Mesendoderm (in vitro differentiated cells): ENCODE measurements at regions not wholly inside any gene's neighbourhood (a gene's known extent, or its start where the extent isn't known, plus 50 kb on each side); places are given as distances from the start of the nearest gene placed in this dataset.

Source experiments
- DNase-seq: peaks from one replicate; pipeline ENCODE4 v3.0.0; 2013
- H2AK5ac ChIP-seq: 2 replicates; pipeline ENCODE4 v1.6.1; 2013; ENCODE audit warnings: low read length, inconsistent platforms
- H2BK120ac ChIP-seq: 2 replicates; pipeline ENCODE4 v1.6.1; 2013; ENCODE audit warnings: low read depth, mild to moderate bottlenecking, low read length, moderate library complexity, mixed read lengths
- H2BK15ac ChIP-seq: replicated peaks from 2 replicates; pipeline ENCODE4 v1.6.1; 2013; ENCODE audit warnings: low read depth, mild to moderate bottlenecking, moderate library complexity
- H2BK5ac ChIP-seq: 2 replicates; pipeline ENCODE4 v1.6.1; 2013; ENCODE audit warnings: low read length, inconsistent platforms
- H3K18ac ChIP-seq: 2 replicates; pipeline ENCODE4 v1.6.1; 2013; ENCODE audit warnings: mild to moderate bottlenecking, low read length, mixed read lengths
- H3K23ac ChIP-seq: one replicate; pipeline ENCODE4 v1.6.1; 2013; ENCODE audit warnings: low read length
- H3K27ac ChIP-seq: 2 replicates; pipeline ENCODE4 v1.5.1; 2013; ENCODE audit warnings: low read depth, mild to moderate bottlenecking, inconsistent platforms, low read length, moderate library complexity
- H3K27me3 ChIP-seq: 2 replicates; pipeline ENCODE4 v1.6.1; 2013; ENCODE audit warnings: low read length, control low read depth, mild to moderate bottlenecking, inconsistent platforms; ENCODE audit not compliant: insufficient read depth, poor library complexity
- H3K36me3 ChIP-seq: 2 replicates; pipeline ENCODE4 v1.6.1; 2013; ENCODE audit warnings: low read length, inconsistent platforms; ENCODE audit not compliant: control insufficient read depth, insufficient read depth
- H3K4ac ChIP-seq: one replicate; pipeline ENCODE4 v1.6.1; 2013; ENCODE audit warnings: low read depth, mild to moderate bottlenecking, low read length, moderate library complexity
- H3K4me1 ChIP-seq: 2 replicates; pipeline ENCODE4 v1.6.1; 2013; ENCODE audit warnings: low read depth, low read length, inconsistent platforms; ENCODE audit not compliant: control insufficient read depth
- H3K4me2 ChIP-seq: 2 replicates; pipeline ENCODE4 v1.6.1; 2013; ENCODE audit warnings: low read length
- H3K4me3 ChIP-seq: 2 replicates; pipeline ENCODE4 v1.5.1; 2013; ENCODE audit warnings: mild to moderate bottlenecking, low read length
- H3K56ac ChIP-seq: one replicate; pipeline ENCODE4 v1.6.1; 2013; ENCODE audit warnings: low read length
- H3K79me1 ChIP-seq: 2 replicates; pipeline ENCODE4 v1.6.1; 2013; ENCODE audit warnings: low read length, inconsistent platforms
- H3K79me2 ChIP-seq: 2 replicates; pipeline ENCODE4 v1.6.1; 2013; ENCODE audit warnings: mild to moderate bottlenecking, low read length; ENCODE audit not compliant: control insufficient read depth, insufficient read depth
- H3K9ac ChIP-seq: 2 replicates; pipeline ENCODE4 v1.6.1; 2013; ENCODE audit warnings: low read length, inconsistent platforms
- H4K5ac ChIP-seq: one replicate; pipeline ENCODE4 v1.6.1; 2013; ENCODE audit warnings: low read length
- H4K8ac ChIP-seq: one replicate; pipeline ENCODE4 v1.6.1; 2013; ENCODE audit warnings: low read depth, mild to moderate bottlenecking, control low read depth, low read length, moderate library complexity
- whole genome bisulfite sequencing: extraction: QIAGEN DNeasy Blood & Tissue Kit; methylation state at CpG from one replicate; pipeline ENCODE4 v1.1.7; 2013; ENCODE audit warnings: low lambda C conversion rate, missing lambda C conversion rate; ENCODE audit not compliant: insufficient coverage; ENCODE audit errors: extremely low coverage; 5-methylcytosine and 5-hydroxymethylcytosine counted together

GRCh38 chr6:66902457-66902856, 1195.4 kb upstream of the EYS start:
- no CpG with 5 or more reads among the region's 4 CpGs for WGBS
- H3K4me1 ChIP-seq, result no peaks in the 10 kb centered on the region
- no peaks in the 10 kb centered on the region for H3K79me2 ChIP-seq
- H4K8ac ChIP-seq, result no peak overlapping the region
- no peak overlapping the region for H2BK120ac ChIP-seq
- H3K56ac ChIP-seq, result no peak overlapping the region
- H3K18ac ChIP-seq, result no peak overlapping the region
- H3K36me3 ChIP-seq, result no peaks in the 10 kb centered on the region
- no peak overlapping the region for H2BK15ac ChIP-seq
- H3K4me2 ChIP-seq, result no peak overlapping the region
- H3K27ac ChIP-seq, result no peak overlapping the region
- no peak overlapping the region for H3K4me3 ChIP-seq
- no peaks in the 10 kb centered on the region for H3K79me1 ChIP-seq
- no peaks in the 10 kb centered on the region for H3K27me3 ChIP-seq
- no peak overlapping the region for H2BK5ac ChIP-seq
- no peak overlapping the region for H4K5ac ChIP-seq
- no peak overlapping the region for H2AK5ac ChIP-seq
- no peak overlapping the region for H3K4ac ChIP-seq
- no peak overlapping the region for H3K23ac ChIP-seq
- H3K9ac ChIP-seq, result no peak overlapping the region
- DNase-seq, result no peak

GRCh38 chr6:66900133-66901083, 1193.4 kb upstream of the EYS start:
- Histone ChIP-seq H3K4ac (no peak overlapping the region), H4K5ac (no peak overlapping the region), H3K79me2 (no peaks in the 10 kb centered on the region), H3K4me3 (no peak overlapping the region), H3K27ac (no peak overlapping the region), H2AK5ac (no peak overlapping the region), H3K4me1 (no peaks in the 10 kb centered on the region), H3K27me3 (no peaks in the 10 kb centered on the region), H3K4me2 (no peak overlapping the region), H3K9ac (no peak overlapping the region), H2BK15ac (no peak overlapping the region), H2BK120ac (no peak overlapping the region), H3K56ac (no peak overlapping the region), H4K8ac (no peak overlapping the region), H2BK5ac (no peak overlapping the region), H3K36me3 (no peaks in the 10 kb centered on the region), H3K18ac (no peak overlapping the region), H3K79me1 (no peaks in the 10 kb centered on the region), H3K23ac (no peak overlapping the region)
- DNase-seq, result no peak
- no CpG with 5 or more reads among the region's 8 CpGs for WGBS

- Histone ChIP-seq H2BK120ac (no peak overlapping the region), H2BK5ac (no peak overlapping the region), H3K27me3 (no peaks in the 10 kb centered on the region), H3K18ac (no peak overlapping the region), H4K5ac (no peak overlapping the region), H3K9ac (no peak overlapping the region), H3K56ac (no peak overlapping the region), H3K4me1 (no peaks in the 10 kb centered on the region), H3K4me3 (no peak overlapping the region), H3K23ac (no peak overlapping the region), H4K8ac (no peak overlapping the region), H3K36me3 (no peaks in the 10 kb centered on the region), H3K27ac (no peak overlapping the region), H3K4me2 (no peak overlapping the region), H3K79me2 (no peaks in the 10 kb centered on the region), H3K4ac (no peak overlapping the region), H3K79me1 (no peaks in the 10 kb centered on the region), H2AK5ac (no peak overlapping the region), H2BK15ac (no peak overlapping the region)
- DNase-seq, result peak; percentile 57
- WGBS, result no CpG with 5 or more reads among the region's 2 CpGs
Observed at GRCh38 chr6:66897576-66897975, 1190.5 kb upstream of the EYS start.

- peak; percentile 2 for DNase-seq
- Histone ChIP-seq H3K4ac (no peak overlapping the region), H3K79me1 (no peaks in the 10 kb centered on the region), H2AK5ac (no peak overlapping the region), H3K27me3 (no peaks in the 10 kb centered on the region), H3K4me3 (no peak overlapping the region), H3K4me2 (no peak overlapping the region), H2BK5ac (no peak overlapping the region), H3K23ac (no peak overlapping the region), H4K8ac (no peak overlapping the region), H4K5ac (no peak overlapping the region), H2BK120ac (no peak overlapping the region), H2BK15ac (no peak overlapping the region), H3K36me3 (no peaks in the 10 kb centered on the region), H3K27ac (no peak overlapping the region), H3K4me1 (no peaks in the 10 kb centered on the region), H3K18ac (no peak overlapping the region), H3K56ac (no peak overlapping the region), H3K9ac (no peak overlapping the region), H3K79me2 (no peaks in the 10 kb centered on the region)
- WGBS, result no CpG with 5 or more reads among the region's 5 CpGs
Observed at GRCh38 chr6:66896415-66896814, 1189.4 kb upstream of the EYS start.

GRCh38 chr6:66883453-66883852, 1176.4 kb upstream of the EYS start:
- DNase-seq, result no peak
- no peak overlapping the region for H4K8ac ChIP-seq
- no peak overlapping the region for H3K23ac ChIP-seq
- no peak overlapping the region for H3K27ac ChIP-seq
- H3K36me3 ChIP-seq, result no peaks in the 10 kb centered on the region
- no peaks in the 10 kb centered on the region for H3K79me2 ChIP-seq
- no peak overlapping the region for H2BK120ac ChIP-seq
- H2AK5ac ChIP-seq, result no peak overlapping the region
- no peak overlapping the region for H2BK15ac ChIP-seq
- no peak overlapping the region for H3K56ac ChIP-seq
- H3K18ac ChIP-seq, result no peak overlapping the region
- H3K27me3 ChIP-seq, result no peaks in the 10 kb centered on the region
- H3K4me3 ChIP-seq, result no peak overlapping the region
- H3K4ac ChIP-seq, result no peak overlapping the region
- WGBS, result 100% methylated on average over 1 of the region's 1 CpG
- no peak overlapping the region for H3K4me2 ChIP-seq
- H3K9ac ChIP-seq, result no peak overlapping the region
- H4K5ac ChIP-seq, result no peak overlapping the region
- no peaks in the 10 kb centered on the region for H3K79me1 ChIP-seq
- no peak overlapping the region for H2BK5ac ChIP-seq
- H3K4me1 ChIP-seq, result no peaks in the 10 kb centered on the region

- Histone ChIP-seq H3K79me2 (no peaks in the 10 kb centered on the region), H2BK120ac (no peak overlapping the region), H3K23ac (no peak overlapping the region), H3K27ac (no peak overlapping the region), H2AK5ac (no peak overlapping the region), H3K79me1 (no peaks in the 10 kb centered on the region), H3K4ac (no peak overlapping the region), H4K8ac (no peak overlapping the region), H3K27me3 (no peaks in the 10 kb centered on the region), H2BK5ac (no peak overlapping the region), H3K18ac (no peak overlapping the region), H3K9ac (no peak overlapping the region), H2BK15ac (no peak overlapping the region), H3K4me1 (no peaks in the 10 kb centered on the region), H3K4me2 (no peak overlapping the region), H3K4me3 (no peak overlapping the region), H3K56ac (no peak overlapping the region), H3K36me3 (no peaks in the 10 kb centered on the region), H4K5ac (no peak overlapping the region)
- no peak for DNase-seq
- WGBS, result no CpG with 5 or more reads among the region's 1 CpG
Observed at GRCh38 chr6:66866801-66867200, 1159.8 kb upstream of the EYS start.
